ENCODE measurements at regions not wholly inside any gene's neighbourhood (a gene's known extent, or its start where the extent isn't known, plus 50 kb on each side); places are given as distances from the start of the nearest gene placed in this dataset.

DNA sequence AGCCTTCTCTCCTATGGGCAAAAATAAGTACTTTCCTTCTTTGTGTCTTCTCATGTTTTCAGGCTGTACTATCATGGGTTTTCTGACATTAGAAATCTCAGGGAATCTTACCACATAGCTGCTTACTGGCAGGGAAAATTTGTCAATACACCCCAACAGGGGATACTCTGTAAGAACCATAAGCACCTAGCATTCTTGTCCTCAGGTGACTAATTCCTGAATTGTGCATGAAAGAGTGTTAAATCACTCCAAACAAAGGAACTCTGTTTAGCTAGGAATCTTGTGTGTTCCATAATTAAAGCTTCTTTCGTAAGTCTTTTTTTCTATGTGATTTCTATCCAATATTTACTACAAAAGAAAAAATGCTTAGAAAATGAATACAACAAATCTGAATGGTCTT lies 206.7 kb upstream of the POT1 start:
- TF ChIP-seq CTCF (IDR thresholded peaks at IDR 0.05) (no peak), POLR2A (IDR thresholded peaks at IDR 0.05) (no peak)
- Histone ChIP-seq H3K4me1 (no peaks in the 10 kb centered on the region), H3K27ac (no peak overlapping the region), H3K27me3 (no peaks in the 10 kb centered on the region), H3K4me3 (no peak overlapping the region), H3K36me3 (ENCODE audit: low read depth, missing control alignments) (no peaks in the 10 kb centered on the region), H3K9me3 (no peaks in the 10 kb centered on the region)
- DNase-seq, result no peak
- WGBS, 2 donors, result 69 to 76% methylated on average over 1 of the region's 1 CpG
- intact Hi-C loops (cut with DNase I; ENCODE audit: low total_unique reads), result no loop called here

GRCh38 chr7:125130173-125130572 lies 200.5 kb upstream of the POT1 start:
- H3K36me3 ChIP-seq (ENCODE audit: low read depth, missing control alignments), result no peaks in the 10 kb centered on the region
- TF ChIP-seq CTCF (IDR thresholded peaks at IDR 0.05), result no peak

DNA sequence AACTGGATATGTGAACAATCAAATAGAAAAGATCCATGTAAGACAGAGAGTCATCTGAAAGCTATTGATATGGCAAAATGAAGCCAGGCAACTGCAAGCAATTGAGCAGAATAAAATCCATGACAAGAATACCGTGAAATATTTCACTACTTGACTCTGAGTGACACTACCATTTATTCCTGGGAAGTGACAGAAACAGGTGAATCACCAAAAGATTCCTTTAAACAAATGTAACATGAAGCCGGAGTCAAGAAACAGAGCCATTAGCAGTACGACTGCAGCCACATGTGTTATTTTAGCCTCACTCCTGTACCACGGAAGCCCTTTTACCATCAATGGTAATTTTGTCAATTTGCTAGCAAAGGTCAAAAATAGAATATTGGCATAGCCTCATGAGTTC lies 197.7 kb upstream of the POT1 start:
- no peak overlapping the region for H3K27ac ChIP-seq
- 88 to 91% methylated on average over 4 of the region's 4 CpGs for WGBS, 2 donors
- intact Hi-C loops (cut with DNase I; ENCODE audit: low total_unique reads), result no loop called here
- no peak for DNase-seq
- H3K36me3 ChIP-seq (ENCODE audit: low read depth, missing control alignments), result no peaks in the 10 kb centered on the region
- H3K27me3 ChIP-seq, result no peaks in the 10 kb centered on the region
- no peaks in the 10 kb centered on the region for H3K4me1 ChIP-seq
- TF ChIP-seq POLR2A (IDR thresholded peaks at IDR 0.05) (no peak), CTCF (IDR thresholded peaks at IDR 0.05) (no peak)
- no peak overlapping the region for H3K4me3 ChIP-seq
- H3K9me3 ChIP-seq, result no peaks in the 10 kb centered on the region

More at GRCh38 chr7:125130173-125130572, 200.5 kb upstream of the POT1 start:
- H3K4me1 ChIP-seq, result no peaks in the 10 kb centered on the region
- DNase-seq, result no peak
- H3K9me3 ChIP-seq, result no peaks in the 10 kb centered on the region
- H3K27ac ChIP-seq, result no peak overlapping the region
- intact Hi-C loops (cut with DNase I; ENCODE audit: low total_unique reads), result no loop called here
- WGBS, 2 donors, result 62 to 68% methylated on average over 1 of the region's 1 CpG
- no peak overlapping the region for H3K4me3 ChIP-seq
- no peaks in the 10 kb centered on the region for H3K27me3 ChIP-seq

DNA sequence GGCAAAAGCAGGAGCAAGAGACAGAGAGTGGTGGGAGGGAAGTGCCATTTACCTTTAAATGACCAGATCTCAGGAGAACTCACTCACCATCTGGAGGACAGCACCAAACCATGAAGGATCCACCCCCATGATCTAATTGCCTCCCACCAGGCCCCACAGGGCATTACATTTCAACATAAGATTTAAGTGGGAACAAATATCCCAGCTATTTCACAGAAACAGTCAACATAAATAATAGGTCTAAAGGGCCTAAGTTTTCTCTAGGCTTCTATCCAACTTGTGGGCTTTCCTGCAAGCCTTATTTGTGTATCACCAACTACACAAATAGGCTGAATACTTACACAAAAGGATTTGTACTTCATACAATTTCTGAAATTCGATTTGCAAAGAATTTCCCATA lies 196.8 kb upstream of the POT1 start:
- no peak for DNase-seq
- no peaks in the 10 kb centered on the region for H3K9me3 ChIP-seq
- H3K27ac ChIP-seq, result no peak overlapping the region
- intact Hi-C loops (cut with DNase I; ENCODE audit: low total_unique reads), result no loop called here
- no peaks in the 10 kb centered on the region for H3K4me1 ChIP-seq
- no peak overlapping the region for H3K4me3 ChIP-seq
- no peaks in the 10 kb centered on the region for H3K36me3 ChIP-seq (ENCODE audit: low read depth, missing control alignments)
- no peak for TF ChIP-seq CTCF (IDR thresholded peaks at IDR 0.05)
- no peak for TF ChIP-seq POLR2A (IDR thresholded peaks at IDR 0.05)
- WGBS, 2 donors, result 64 to 69% methylated on average over 1 of the region's 1 CpG
- no peaks in the 10 kb centered on the region for H3K27me3 ChIP-seq

- TF ChIP-seq CTCF (IDR thresholded peaks at IDR 0.05) (no peak), POLR2A (IDR thresholded peaks at IDR 0.05) (no peak)
- WGBS, 2 donors, result 69 to 84% methylated on average over 15 of the region's 15 CpGs
- H3K4me3 ChIP-seq, result no peak overlapping the region
- no peak overlapping the region for H3K27ac ChIP-seq
- no peaks in the 10 kb centered on the region for H3K27me3 ChIP-seq
- DNase-seq, result no peak
- H3K9me3 ChIP-seq, result no peaks in the 10 kb centered on the region
- intact Hi-C loops (cut with DNase I; ENCODE audit: low total_unique reads), result no loop called here
- H3K36me3 ChIP-seq (ENCODE audit: low read depth, missing control alignments), result no peaks in the 10 kb centered on the region
- no peaks in the 10 kb centered on the region for H3K4me1 ChIP-seq
These were observed 195.7 kb upstream of the POT1 start for GRCh38 chr7:125125315-125125714.

Measured in testis (tissue), 2 donors.